ENCODE measurements at regions not wholly inside any gene's neighbourhood (a gene's known extent, or its start where the extent isn't known, plus 50 kb on each side); places are given as distances from the start of the nearest gene placed in this dataset.

DNA sequence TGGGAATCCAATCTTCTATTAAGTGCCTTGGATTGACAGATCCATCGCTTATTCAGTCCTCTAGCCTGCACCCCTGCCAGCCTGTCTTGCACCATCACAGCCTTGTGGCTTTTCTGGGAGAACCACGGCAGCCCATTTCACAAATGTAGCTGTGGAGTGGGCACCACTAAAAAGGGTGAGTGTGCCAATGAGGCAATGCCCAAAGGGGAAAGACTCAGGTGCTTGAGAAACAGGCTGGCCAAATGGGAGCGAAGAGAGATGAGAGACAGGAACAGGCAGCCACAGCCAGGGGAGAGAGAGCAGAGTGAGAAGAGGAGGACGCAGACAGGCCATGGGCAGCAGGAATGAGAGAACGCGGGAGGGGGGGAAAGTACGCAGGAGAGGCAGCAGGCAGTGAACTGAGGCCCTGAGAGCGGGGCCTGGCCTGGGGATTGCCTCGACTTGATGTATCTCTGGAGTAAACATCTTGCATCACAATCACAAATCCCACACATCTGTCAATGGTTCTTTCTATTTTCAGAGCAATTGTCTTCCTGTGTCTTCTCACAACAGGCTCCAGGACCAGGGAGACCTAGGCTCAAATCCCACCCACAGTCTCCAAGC lies 173.1 kb downstream of the SYK start:
- DNase-seq, result no peak
- Histone ChIP-seq H3K4me3 (ENCODE audit: low read depth, low read length) (no peak overlapping the region), H3K4me1 (no peaks in the 10 kb centered on the region), H3K36me3 (no peaks in the 10 kb centered on the region), H3K27me3 (no peaks in the 10 kb centered on the region), H3K9me3 (no peaks in the 10 kb centered on the region; the same call in 1 of the 2 replicates)
- no peak for TF ChIP-seq CTCF (IDR thresholded peaks at IDR 0.05; ENCODE audit: low read depth, low read length)

DNA sequence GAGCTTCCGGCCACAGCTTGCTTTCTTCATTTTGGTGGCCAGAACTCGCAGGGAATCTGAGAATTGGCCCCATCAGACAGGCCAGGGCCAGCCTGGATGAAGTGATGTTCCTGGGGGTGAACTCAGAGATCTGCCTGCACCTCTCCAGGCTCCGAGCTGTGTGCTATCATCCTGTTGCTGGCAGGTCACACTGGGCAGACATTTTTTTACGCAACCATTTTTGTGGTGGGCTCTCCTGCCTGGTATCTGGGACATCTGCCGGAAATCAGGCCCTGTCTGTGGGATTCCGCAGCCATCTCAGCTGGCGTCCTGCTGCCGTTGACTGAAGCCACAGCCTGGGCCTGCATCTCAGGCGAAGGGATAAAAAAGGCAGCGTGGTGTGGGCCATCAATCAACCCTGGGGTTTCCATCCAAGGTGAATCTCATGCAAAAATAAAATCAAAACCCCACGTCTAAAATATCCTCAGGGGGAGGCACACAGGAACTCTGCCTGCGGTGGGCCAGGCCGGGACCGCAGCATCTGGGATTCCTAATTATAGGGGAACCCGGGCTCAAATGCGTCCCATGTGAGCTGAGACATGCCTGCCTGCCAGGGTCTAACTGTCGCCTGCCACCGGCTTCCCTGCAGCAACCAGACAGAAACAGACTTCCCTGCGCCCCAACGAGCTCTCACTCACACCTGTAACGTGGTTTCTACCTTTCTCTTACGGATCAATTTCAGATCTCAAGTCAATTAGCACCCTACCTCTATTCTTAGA lies 174.3 kb downstream of the SYK start:
- Histone ChIP-seq H3K4me1 (no peaks in the 10 kb centered on the region), H3K36me3 (no peaks in the 10 kb centered on the region), H3K9me3 (no peaks in the 10 kb centered on the region; the same call in 1 of the 2 replicates), H3K27me3 (no peaks in the 10 kb centered on the region), H3K4me3 (ENCODE audit: low read depth, low read length) (no peak overlapping the region)
- DNase-seq, result no peak
- no peak for TF ChIP-seq CTCF (IDR thresholded peaks at IDR 0.05; ENCODE audit: low read depth, low read length)

GRCh38 chr9:90979138-90979551 lies 177.5 kb downstream of the SYK start:
- no peak for DNase-seq
- Histone ChIP-seq H3K27me3 (no peaks in the 10 kb centered on the region), H3K9me3 (no peaks in the 10 kb centered on the region; the same call in 1 of the 2 replicates), H3K4me1 (no peaks in the 10 kb centered on the region), H3K4me3 (ENCODE audit: low read depth, low read length) (no peak overlapping the region), H3K36me3 (no peaks in the 10 kb centered on the region)
- no peak for TF ChIP-seq CTCF (IDR thresholded peaks at IDR 0.05; ENCODE audit: low read depth, low read length)

GRCh38 chr9:90979639-90980038 lies 178.0 kb downstream of the SYK start:
- no peak for TF ChIP-seq CTCF (IDR thresholded peaks at IDR 0.05; ENCODE audit: low read depth, low read length)
- Histone ChIP-seq H3K9me3 (no peaks in the 10 kb centered on the region; the same call in 1 of the 2 replicates), H3K36me3 (no peaks in the 10 kb centered on the region), H3K4me3 (ENCODE audit: low read depth, low read length) (no peak overlapping the region), H3K27me3 (no peaks in the 10 kb centered on the region), H3K4me1 (no peaks in the 10 kb centered on the region)
- DNase-seq, result no peak

DNA sequence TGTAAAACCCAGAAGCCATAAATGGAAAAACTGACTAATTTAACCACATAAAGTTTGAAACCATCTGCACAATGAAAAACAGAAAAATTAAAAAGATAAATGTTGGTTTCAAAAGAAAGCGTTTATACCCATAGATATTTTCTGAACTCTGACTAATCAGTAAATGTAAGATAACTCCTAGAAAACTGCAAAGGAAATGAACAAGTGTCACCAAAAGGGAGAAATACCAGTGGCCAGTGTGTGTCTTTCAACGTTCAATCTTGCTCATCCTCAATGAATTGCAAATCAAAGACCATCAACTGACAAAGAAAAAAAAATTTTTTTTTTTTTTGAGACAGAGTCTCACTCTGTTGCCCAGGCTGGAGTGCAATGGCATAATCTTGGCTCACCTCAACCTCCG lies 180.1 kb downstream of the SYK start:
- DNase-seq, result no peak
- Histone ChIP-seq H3K9me3 (no peaks in the 10 kb centered on the region; the same call in 1 of the 2 replicates), H3K36me3 (no peaks in the 10 kb centered on the region), H3K27me3 (no peaks in the 10 kb centered on the region), H3K4me1 (no peaks in the 10 kb centered on the region), H3K4me3 (ENCODE audit: low read depth, low read length) (no peak overlapping the region)
- no peak for TF ChIP-seq CTCF (IDR thresholded peaks at IDR 0.05; ENCODE audit: low read depth, low read length)

- Histone ChIP-seq H3K27me3 (no peaks in the 10 kb centered on the region), H3K4me1 (peaks cover 5% of the 10 kb centered on the region; the same call in 1 of the 2 replicates), H3K36me3 (no peaks in the 10 kb centered on the region), H3K4me3 (ENCODE audit: low read depth, low read length) (no peak overlapping the region), H3K9me3 (no peaks in the 10 kb centered on the region; the same call in 1 of the 2 replicates)
- TF ChIP-seq CTCF (IDR thresholded peaks at IDR 0.05; ENCODE audit: low read depth, low read length), result no peak
- DNase-seq, result no peak
These were observed 181.8 kb downstream of the SYK start for GRCh38 chr9:90983394-90983793.

All from BE2C (cell line).